DMS 273 treated with DMSO at 0.1 percent for 48 hours (cell line): ENCODE measurements at regions not wholly inside any gene's neighbourhood (a gene's known extent, or its start where the extent isn't known, plus 50 kb on each side); places are given as distances from the start of the nearest gene placed in this dataset.

Source experiments
- DNase-seq: peaks from one replicate; lab custom pipeline; 2025; lab: John Stamatoyannopoulos, UW

DNA sequence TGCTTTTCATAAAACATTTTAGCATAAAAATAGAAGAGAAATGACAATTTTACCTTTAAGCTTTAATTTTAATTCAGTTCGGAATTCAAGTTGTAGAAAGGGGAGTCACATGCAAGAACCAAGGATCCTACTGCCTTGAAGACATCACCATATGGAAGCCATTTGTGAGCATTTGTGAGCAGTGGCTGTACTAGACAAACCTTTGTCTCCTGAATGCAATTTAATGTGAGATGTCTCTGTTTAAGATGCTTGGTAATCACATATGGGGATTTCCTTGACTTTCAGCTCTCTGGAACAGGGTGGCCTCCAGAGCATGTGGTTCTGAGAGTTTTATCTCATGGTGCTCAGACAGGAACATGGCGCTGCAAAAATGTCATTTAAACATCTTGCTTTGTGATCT lies 421.8 kb downstream of the NYAP2 start:
- DNase-seq = no peak

DNA sequence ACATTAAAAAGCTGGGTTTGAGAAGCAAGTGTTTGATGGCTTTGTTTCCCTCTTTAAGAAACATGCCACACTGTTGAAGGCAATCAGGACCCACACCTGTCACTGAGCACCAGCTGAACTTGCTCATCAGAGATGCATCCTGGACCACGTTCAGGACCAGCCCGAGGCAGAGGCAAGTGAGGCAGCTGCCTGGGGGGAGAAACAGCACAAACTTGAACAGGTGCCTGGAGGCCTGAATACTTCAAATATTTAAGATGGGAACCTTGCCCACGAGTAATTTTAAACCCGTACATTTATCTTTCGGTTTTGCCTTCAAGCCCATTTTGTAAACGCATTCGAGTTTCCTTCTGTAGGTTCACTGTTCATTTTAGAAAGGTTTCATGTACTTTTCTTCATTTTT lies 421.3 kb downstream of the NYAP2 start:
- no peak for DNase-seq

- DNase-seq = no peak
Observed at GRCh38 chr2:225814554-225814953, 415.0 kb downstream of the NYAP2 start.

DNA sequence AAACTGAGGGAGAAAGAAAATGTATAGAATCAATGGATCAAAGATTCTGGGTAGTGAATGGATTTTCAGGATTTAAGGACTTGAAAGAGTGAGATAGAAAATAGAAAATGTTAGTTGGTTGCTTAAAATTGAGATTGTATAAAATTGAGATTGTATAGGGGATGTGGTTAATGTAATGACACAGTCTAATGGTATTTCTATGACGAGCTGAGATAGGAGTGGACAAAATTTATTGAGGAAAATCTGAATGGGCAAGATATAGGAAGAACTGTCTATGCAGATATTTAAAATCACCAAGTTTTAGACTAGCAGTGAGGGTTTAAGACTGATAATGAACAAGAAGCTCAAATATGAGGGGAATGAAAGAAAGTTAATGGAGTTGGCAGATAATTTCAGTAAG lies 406.6 kb downstream of the NYAP2 start:
- no peak for DNase-seq

- DNase-seq = peak; percentile 59
Observed at GRCh38 chr2:225802076-225802475, 402.6 kb downstream of the NYAP2 start.

DNA sequence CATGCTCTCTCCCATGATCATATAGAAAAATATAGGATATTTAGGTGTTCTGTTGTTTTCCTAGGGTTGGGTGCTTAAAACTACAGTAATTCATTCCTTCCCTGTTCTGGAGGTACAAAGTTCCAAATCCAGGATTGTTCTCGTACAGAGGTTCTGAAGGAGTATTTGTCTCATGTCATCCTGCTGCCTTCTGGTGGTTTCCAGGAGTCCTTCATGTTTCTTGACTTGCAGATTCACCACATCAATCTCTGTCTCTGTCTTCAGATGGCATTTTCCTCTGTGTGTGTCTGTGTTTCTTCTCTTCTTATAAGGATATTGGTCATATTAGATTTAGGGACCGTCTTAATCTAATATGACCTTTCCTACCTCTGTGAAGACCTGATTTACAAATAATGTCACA lies 397.9 kb downstream of the NYAP2 start:
- DNase-seq = no peak

DNA sequence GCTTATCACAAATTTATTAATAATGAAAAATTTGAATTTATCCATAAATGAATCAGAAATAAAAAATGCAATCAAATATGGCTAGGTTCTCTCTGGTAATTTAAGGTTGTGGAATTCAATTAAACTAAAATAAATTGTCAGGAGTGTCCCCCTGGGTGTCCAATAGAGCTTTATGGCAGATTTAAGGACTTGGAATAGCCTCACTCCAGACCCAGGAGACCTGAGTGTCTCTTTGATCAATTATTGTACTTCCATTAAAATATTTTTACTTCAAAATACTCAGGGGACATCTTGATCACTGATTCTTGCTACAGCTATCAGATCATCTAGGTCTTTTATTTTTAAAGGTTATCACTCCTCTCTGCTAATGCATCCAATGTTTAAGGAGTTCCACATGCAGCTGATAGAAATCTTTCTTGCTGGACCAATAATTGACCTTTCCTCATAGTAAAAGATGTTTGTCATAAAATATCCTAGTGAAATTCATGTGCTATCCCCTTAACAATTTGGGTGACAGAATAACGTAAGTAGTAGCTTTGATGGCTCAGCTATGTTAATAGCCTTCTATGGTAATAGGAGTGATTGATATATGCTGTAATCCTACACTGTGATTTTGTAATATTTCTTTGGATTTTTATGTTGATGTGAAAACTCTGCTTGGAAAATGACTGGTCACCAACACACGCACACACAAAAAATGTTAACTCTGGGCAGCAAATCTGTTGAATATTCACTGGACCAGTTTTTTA lies 395.3 kb downstream of the NYAP2 start:
- DNase-seq = no peak

- DNase-seq = no peak
Observed at GRCh38 chr2:225793736-225794550, 394.4 kb downstream of the NYAP2 start.

DNA sequence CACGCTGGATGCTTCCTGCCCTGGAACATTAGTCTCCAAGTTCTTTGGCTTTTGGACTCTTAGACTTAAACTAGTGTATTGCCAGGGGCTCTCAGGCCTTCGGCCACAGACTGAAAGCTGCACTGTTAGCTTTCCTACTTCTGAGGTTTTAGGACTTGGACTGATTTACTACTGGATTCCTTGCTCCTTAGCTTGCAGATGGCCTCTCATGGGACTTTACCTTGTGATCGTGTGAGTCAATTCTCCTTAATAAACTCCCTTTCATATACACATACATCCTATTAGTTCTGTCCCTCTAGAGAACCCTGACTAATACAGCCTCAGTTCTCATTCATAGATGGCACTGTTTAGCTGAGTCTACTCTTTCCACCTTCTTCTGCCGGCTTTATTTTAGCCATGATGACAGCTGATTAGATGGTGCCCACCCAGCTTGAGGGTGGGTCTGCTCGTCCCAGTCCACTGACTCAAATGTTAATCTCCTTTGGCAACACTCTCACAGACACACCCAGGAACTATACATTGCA lies 389.1 kb downstream of the NYAP2 start:
- no peak for DNase-seq

DNA sequence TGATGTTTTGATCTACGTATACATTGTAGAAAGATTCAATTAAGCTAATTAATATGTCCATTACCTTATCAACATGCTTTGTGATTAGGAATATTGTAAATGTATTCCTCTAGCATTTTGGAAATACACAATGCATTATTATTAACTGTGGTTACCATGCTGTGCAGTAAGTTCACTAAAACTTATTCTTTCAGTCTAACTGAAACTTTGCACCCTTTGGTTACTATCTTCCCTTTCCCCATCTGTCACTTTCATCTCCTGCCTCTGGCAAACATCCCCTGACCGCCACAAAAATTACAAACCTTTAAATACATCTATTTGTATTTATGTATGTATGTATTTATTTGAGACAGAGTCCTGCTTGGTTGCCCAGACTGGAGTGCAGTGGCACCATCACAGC lies 388.0 kb downstream of the NYAP2 start:
- no peak for DNase-seq

GRCh38 chr2:225781991-225782390 lies 382.5 kb downstream of the NYAP2 start:
- DNase-seq = no peak

- DNase-seq = no peak
Observed at GRCh38 chr2:225781145-225781544, 381.6 kb downstream of the NYAP2 start.

DNA sequence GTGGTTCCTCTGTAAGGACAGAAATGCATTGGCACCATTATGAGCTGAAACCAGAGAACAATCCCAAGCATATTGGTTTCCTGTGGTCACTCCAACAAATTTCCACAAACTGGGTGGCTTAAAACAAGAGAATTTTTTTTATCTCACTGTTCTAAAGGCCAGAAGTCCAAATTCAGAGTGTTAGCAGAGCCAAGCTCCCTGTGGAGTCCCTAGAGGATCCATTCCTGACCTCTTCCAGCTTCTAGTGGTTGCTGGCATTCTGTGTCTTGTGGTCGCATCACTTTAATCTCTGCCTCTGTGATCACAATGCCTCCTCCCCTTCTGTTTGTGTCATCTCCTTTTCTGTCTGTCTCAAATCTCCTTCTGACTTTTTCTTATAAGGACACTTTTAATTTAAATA lies 380.3 kb downstream of the NYAP2 start:
- DNase-seq = no peak

DNA sequence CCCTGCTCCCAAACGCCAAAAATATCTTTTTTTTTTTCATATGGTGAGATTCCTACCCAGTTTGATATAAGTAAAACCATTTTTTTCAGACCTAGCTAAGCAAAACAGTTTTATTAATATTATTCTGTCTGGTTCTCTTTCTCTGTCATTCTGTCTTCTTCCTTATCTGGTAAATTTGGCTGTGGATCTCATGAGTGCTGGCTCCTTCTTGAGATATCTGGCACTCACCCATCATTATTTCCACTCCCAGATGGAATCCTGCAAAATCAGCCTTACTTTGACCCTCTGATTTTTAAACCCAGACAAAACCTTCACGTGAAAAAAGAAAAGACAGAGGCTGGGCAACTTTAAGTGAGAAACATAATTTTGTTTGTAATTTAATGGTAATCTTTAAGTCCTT lies 373.6 kb downstream of the NYAP2 start:
- no peak for DNase-seq

- no peak for DNase-seq
Observed at GRCh38 chr2:225771701-225772100, 372.2 kb downstream of the NYAP2 start.

GRCh38 chr2:225768741-225769140 lies 369.2 kb downstream of the NYAP2 start:
- DNase-seq = no peak

GRCh38 chr2:225766431-225766830 lies 366.9 kb downstream of the NYAP2 start:
- no peak for DNase-seq

- DNase-seq = no peak
Observed at GRCh38 chr2:225765820-225766219, 366.3 kb downstream of the NYAP2 start.

- no peak for DNase-seq
Observed at GRCh38 chr2:225764346-225764745, 364.8 kb downstream of the NYAP2 start.

DNA sequence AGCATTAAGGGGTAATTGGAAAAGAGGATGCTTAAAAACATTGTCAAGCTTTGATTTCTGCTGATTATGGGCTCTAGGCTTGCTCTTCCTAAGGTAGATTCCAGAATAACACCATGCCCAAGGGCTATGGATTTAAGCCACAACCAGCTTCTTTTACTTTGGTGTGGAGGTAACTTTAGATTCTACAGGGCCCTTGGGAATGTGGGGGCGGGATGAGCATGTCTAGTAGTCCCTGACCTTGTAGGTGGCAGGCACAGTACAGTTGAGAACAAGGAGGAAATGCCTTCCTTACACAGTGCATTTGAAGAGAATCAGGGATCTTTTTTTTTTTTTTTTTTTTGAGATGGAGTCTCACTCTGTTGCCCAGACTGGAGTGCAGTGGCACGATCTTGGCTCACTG lies 364.2 kb downstream of the NYAP2 start:
- no peak for DNase-seq

GRCh38 chr2:225761396-225761795 lies 361.9 kb downstream of the NYAP2 start:
- no peak for DNase-seq

GRCh38 chr2:225757248-225757647 lies 357.7 kb downstream of the NYAP2 start:
- no peak for DNase-seq

DNA sequence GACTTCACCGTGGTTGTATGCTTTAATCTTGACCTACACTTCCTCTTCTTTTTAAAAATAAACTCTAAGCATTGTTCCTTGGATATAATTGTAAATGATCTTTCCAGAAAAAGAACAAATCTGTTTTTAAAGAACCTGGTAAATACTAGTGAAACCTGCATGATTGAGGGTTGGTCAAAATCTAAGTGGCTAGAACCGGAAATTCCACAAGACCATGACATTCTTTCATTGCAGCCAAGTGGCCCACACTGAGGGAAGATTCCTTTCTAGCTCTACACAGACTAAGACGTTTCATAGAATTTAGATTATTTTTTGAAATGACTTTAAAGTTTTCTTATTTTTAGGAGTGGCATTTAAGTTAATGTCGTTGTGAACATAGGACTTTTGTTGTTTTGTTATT lies 356.7 kb downstream of the NYAP2 start:
- no peak for DNase-seq
